ENCODE measurements at regions not wholly inside any gene's neighbourhood (a gene's known extent, or its start where the extent isn't known, plus 50 kb on each side); places are given as distances from the start of the nearest gene placed in this dataset.

- no peak for TF ChIP-seq CHD4 (IDR thresholded peaks at IDR 0.05; ENCODE audit: borderline replicate concordance)
- TF ChIP-seq RAD21 (conservative IDR thresholded peaks at IDR 0.05 in 1 of 2, IDR thresholded peaks at IDR 0.05 in 1 of 2) = no peak
- TF ChIP-seq HMGXB4 (CRISPR knock-in tag; IDR thresholded peaks at IDR 0.05; ENCODE audit: borderline replicate concordance) = no peak
- no peak for TF ChIP-seq KDM5A (IDR thresholded peaks at IDR 0.05)
- TF ChIP-seq REST (IDR thresholded peaks at IDR 0.05) = no peak
These were observed 114.0 kb upstream of the ALDH1B1 start for GRCh38 chr9:38278457-38278856.

Data from A549 (cell line).